VCaP (cell line): ENCODE measurements at regions not wholly inside any gene's neighbourhood (a gene's known extent, or its start where the extent isn't known, plus 50 kb on each side); places are given as distances from the start of the nearest gene placed in this dataset.

Experiments used
- H3K27ac ChIP-seq: fragments of 450-650 bp; 2 replicates; pipeline ENCODE4 v1.5.1; 2017
- CTCF ChIP-seq: fragments of 450-650 bp; conservative IDR thresholded peaks from 2 replicates; pipeline ENCODE4 v1.5.1; 2017; ENCODE audit warnings: mild to moderate bottlenecking, moderate library complexity

- H3K27ac ChIP-seq = peak overlapping the region; percentile 100
- no peak for TF ChIP-seq CTCF
Observed at GRCh38 chr11:71102251-71102995, 150.0 kb downstream of the SHANK2 start.

DNA sequence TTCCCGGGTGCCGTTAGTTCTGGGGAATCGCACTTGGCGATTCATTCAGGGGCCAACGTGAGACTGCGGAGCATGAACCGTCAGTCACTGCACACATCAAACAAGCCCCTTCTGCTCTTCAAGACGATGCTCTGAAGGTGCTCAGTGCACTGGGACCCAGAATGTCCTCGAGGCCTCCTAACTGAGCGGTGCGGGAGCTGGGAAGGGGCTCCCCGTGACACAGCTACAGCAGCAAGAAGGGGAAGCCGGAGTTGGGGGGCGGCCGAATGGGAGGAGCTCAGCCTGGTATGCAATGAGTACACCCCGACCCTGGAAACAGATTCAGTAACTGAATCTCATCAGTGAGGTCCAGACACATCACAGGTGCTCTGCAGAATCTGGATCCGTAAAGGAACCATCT, 150.8 kb downstream of the SHANK2 start:
- no peak for TF ChIP-seq CTCF
- H3K27ac ChIP-seq = peak overlapping the region; percentile 100

GRCh38 chr11:71101046-71101445, 151.3 kb downstream of the SHANK2 start:
- H3K27ac ChIP-seq = peak overlapping the region; percentile 100; the same call in 1 of the 2 replicates
- TF ChIP-seq CTCF = no peak

- no peak for TF ChIP-seq CTCF
- no peak overlapping the region for H3K27ac ChIP-seq
Observed at GRCh38 chr11:71098776-71099175, 153.6 kb downstream of the SHANK2 start.

- TF ChIP-seq CTCF = no peak
- H3K27ac ChIP-seq = no peak overlapping the region
Observed at GRCh38 chr11:71097506-71098240, 154.7 kb downstream of the SHANK2 start.

DNA sequence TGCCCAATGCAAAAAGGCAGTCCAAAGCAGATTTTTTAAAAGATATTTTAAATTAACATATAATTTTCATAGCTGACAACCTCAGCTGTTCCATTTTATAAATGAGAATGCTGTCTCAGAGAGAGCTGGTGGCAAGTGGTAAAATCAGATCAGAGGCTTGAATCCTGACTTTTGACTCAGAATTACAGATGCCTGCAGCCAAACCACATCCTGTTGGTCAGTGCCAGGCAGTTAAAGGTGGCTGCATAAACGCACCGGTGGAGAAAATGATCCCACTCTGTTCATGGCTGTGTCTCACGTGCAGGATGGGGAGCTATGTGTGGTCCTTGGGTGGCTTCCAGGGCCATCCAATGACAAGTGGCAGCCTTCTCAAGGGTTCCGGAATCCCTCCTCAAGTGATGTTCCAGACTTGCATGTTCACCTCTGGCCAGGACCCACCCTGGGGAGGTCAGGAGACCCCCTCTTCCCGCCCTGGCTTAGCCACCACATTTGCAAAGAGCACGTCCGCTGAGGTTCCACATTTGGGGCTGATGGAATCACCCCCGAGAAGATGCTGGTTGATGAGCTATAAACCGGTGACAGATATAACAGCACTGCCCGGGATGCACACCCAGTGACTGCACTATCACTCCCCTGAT, 155.5 kb downstream of the SHANK2 start:
- no peak overlapping the region for H3K27ac ChIP-seq
- TF ChIP-seq CTCF = no peak

DNA sequence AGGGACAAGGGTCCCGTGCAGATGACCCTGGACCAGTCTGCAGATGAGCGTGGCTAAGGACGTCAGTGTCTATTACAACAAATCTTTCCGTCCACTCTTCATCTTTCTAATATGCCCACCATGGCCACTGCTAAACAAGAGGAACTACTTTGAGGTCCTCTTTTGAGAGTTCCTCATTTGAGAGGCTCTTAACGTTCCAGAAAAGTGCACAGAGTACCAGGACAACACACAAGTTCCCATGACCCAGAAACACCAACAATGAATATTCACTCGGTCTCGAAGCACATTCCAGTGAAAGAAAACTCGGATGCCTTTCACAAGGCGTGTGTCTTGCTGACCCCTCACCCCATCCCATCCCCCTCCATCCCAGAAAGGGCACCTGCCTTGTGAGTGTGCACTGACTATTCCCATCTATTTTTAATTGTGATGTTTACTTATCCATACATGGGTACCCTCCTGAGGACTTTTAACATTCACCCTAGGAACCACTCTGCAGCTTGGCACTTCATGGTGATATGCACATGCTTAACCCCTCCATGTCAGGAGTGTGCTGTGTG, 157.0 kb downstream of the SHANK2 start:
- H3K27ac ChIP-seq = no peak overlapping the region
- no peak for TF ChIP-seq CTCF
